GM12801 (cell line): ENCODE measurements at regions not wholly inside any gene's neighbourhood (a gene's known extent, or its start where the extent isn't known, plus 50 kb on each side); places are given as distances from the start of the nearest gene placed in this dataset.

Experiments used
- TF ChIP-seq, protein P1 (sequence below): IDR thresholded peaks from one replicate; pipeline ENCODE4 v1.5.1; 2011; ENCODE audit warnings: control low read depth; ENCODE audit not compliant: insufficient read length; ENCODE audit errors: extremely low read depth

DNA sequence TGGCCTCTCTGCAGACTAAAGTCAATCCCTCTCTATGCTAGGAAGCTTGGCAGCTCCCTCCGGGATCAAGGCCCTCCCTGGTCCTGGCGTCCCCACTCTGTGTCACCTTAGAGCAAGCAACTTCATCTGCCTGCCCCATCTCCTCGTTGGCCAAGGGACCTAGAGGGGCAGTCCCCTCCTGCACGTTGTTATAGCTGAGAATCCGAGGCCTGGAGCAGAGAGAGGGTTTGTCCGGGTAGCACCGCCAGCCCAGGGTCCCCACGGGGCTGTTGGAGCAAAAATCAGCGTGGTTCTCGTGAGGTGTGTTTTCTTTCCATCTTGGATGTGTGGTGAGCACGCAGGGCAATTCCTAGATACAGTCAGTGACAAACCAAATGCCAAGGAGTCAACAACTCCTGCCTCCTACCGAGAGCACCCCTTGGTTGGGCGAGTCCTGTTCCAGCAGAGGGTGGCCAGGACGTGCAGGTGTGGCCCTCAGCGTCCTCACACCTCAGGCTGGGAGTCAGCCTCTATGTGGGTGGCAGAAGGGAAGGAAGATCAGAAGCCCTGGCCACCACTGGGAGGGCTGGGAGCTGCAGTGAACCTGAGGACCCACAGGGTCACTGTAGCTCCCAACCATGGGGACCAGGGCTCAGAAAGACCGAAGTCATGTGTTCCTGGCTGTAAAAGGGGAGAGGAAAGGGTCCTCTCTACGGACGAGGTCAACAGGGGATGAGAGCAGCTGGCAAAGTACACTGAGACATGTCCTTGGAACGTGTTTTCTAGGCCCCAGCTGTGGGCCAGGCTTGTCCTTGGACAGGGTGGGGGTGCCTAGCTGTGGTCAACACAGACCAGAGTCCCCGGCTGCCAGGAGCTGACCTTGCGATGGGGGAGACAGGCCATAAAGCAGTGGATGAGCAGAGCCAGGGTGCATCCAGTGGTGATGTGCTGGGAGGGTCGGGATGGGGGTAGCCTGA is 85.6 kb upstream of the CIBAR2 start:
- TF ChIP-seq, protein P1, sequence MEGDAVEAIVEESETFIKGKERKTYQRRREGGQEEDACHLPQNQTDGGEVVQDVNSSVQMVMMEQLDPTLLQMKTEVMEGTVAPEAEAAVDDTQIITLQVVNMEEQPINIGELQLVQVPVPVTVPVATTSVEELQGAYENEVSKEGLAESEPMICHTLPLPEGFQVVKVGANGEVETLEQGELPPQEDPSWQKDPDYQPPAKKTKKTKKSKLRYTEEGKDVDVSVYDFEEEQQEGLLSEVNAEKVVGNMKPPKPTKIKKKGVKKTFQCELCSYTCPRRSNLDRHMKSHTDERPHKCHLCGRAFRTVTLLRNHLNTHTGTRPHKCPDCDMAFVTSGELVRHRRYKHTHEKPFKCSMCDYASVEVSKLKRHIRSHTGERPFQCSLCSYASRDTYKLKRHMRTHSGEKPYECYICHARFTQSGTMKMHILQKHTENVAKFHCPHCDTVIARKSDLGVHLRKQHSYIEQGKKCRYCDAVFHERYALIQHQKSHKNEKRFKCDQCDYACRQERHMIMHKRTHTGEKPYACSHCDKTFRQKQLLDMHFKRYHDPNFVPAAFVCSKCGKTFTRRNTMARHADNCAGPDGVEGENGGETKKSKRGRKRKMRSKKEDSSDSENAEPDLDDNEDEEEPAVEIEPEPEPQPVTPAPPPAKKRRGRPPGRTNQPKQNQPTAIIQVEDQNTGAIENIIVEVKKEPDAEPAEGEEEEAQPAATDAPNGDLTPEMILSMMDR: no peak

DNA sequence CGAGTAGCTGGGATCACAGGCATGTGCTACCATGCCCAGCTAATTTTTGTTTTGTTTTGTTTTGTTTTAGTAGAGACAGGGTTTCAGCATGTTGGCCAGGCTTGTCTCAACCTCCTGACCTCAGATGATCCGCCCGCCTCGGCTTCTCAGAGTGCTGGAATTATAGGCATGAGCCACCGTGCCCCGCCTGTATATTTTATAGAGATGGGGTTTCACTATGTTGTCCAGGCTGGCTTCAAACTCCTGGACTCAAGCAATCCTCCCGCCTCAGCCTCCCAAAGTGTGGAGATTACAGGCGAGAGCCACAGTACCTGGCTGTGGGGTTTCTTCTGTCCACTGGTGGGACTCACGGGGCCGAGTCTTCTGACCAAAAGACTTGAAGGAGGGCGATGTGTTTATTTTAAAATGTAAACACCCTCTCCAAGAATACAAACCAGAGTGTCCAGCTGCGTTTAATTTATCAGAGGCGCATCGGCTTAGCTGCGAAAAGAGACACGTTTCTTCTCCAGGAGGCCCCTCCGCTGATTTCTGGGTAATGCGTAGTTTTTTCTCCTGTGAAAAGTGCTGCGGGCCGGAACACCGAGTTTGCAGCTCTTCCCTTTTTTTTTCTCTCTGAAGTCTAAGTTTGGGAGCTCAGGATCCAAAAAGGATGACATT is 86.9 kb upstream of the CIBAR2 start:
- TF ChIP-seq, protein P1: no peak

DNA sequence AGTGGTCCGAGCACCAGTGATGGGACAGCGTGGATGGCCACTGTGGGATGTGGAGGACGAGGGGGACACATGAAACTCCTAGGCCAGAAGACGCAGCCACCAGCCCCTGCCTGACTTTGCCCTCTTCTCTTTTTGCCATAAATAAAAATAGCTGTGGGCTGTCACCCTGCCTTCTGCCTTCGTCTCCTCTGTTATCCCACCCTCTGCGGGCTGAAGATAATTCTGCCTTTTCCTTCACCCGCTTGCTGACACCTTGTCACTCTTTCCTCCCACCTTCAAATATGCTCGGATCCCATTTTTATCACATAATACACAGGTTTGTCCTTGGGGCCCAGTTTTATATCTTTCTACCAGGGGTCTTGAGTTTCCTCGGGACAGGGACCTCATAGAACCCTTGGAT is 87.6 kb upstream of the CIBAR2 start:
- TF ChIP-seq, protein P1: no peak

DNA sequence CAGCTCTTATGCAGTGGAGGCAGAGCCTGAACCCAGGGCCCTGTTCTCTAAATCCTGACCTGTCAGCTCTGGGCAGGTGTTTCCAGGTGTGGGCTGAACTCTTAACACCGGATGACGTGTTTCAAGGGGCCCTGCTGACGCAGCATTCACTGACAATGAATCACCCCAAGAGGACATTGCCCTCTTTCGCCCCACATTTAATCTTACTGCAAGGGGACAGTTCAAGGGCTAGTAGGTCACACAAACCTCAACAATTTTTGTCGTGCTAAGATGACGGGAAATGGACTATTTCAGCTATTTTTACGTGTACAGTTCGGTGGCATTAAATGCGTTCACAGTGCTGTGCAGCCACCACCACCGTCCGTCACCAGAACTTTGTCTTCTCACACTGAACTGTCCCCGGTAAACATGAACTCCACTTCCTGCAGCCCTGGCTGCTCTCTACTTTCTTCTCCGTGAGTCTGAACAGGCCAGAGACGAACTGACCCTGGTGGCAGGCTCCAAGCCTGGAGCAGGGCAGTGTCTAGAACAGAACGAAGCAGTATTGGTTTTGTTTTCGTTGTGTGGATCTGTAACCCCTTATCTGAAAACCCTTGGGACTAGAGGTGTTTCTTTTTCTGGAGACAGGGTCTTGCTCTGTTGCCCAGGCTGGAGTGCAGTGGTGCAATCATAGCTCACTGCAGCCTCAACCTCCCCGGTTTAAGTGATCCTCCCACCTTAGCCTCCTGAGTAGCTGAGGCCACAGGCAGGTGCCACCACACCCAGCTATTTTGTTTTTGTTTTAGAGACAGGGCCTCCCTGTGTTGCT is 88.4 kb upstream of the CIBAR2 start:
- TF ChIP-seq, protein P1: no peak

DNA sequence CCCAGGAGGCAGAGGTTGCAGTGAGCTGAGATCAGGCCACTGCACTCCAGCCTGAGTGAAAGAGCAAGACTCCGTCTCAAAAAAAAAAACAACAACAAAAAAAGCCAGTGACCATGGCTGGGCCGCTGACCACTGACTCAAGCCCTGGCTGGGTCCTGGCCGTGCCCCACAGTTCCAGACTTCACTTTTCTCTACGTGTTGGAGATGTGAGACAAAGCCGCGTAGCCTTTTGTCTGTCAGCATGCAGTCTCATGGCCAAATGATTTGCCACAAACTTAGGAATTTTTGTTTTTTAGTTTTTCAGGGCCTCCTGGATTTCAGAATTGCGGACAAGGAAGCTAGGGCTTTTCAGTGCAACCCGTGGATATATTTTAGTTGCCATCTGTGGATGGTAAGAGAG is 89.3 kb upstream of the CIBAR2 start:
- TF ChIP-seq, protein P1: no peak

DNA sequence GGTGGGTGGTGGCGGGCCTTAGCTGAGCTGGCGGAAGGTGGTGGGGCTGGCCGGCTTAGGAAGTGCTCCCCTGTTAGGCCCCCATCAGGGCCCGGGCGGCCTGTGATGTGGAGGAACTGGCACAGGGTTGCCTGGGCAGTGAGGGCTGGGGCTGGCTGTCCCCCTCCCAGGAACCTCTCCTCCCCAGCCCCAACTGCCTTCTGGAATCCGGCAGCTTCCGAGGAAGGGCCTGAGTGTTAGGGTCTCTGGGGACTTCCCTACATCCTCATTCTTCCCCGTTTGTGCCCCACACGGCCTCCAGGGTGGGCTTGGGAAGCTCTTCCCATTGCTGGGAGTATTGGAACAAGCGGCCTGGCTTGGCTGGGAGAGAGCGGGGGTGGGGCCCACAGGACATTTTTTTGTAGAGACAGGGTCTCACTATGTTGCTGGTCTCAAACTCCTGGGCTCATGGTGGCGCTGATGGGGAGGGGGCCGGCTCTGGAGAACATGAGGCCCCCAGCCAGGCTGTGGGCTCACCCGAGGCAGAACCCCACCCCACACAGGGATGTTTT is 89.9 kb upstream of the CIBAR2 start:
- TF ChIP-seq, protein P1: no peak
